HG03064 (cell line): ENCODE measurements at regions not wholly inside any gene's neighbourhood (a gene's known extent, or its start where the extent isn't known, plus 50 kb on each side); places are given as distances from the start of the nearest gene placed in this dataset.
A peak's percentile ranks its signal among the peaks of the same experiment; 100 is the strongest.

Experiments used
- ATAC-seq: cut with Tn5 transposase; IDR thresholded peaks from one replicate; pipeline ENCODE4 v1.9.1; 2021; ENCODE audit warnings: low read depth; ENCODE audit not compliant: unreplicated experiment

GRCh38 chr15:89400116-89400781 is 65.6 kb upstream of the POLG start:
- no peak for ATAC-seq

GRCh38 chr15:89399238-89400115 is 64.9 kb upstream of the POLG start:
- ATAC-seq = peak; percentile 73

- no peak for ATAC-seq
These were observed 64.2 kb upstream of the POLG start for GRCh38 chr15:89398896-89399237.

GRCh38 chr15:89397653-89398023 is 63.0 kb upstream of the POLG start:
- ATAC-seq = no peak

GRCh38 chr15:89396723-89397652 is 62.4 kb upstream of the POLG start:
- ATAC-seq = no peak

- ATAC-seq = no peak
These were observed 61.4 kb upstream of the POLG start for GRCh38 chr15:89395996-89396395.

- no peak for ATAC-seq
These were observed 60.8 kb upstream of the POLG start for GRCh38 chr15:89395461-89395871.

- no peak for ATAC-seq
These were observed 60.4 kb upstream of the POLG start for GRCh38 chr15:89395031-89395430.

- no peak for ATAC-seq
These were observed 58.4 kb upstream of the POLG start for GRCh38 chr15:89393056-89393455.

- ATAC-seq = no peak
These were observed 57.1 kb upstream of the POLG start for GRCh38 chr15:89391685-89392257.

GRCh38 chr15:89389841-89390603 is 55.4 kb upstream of the POLG start:
- ATAC-seq = no peak

- ATAC-seq = no peak
These were observed 52.7 kb upstream of the POLG start for GRCh38 chr15:89387140-89387903.

GRCh38 chr15:89385596-89386331 is 51.1 kb upstream of the POLG start:
- ATAC-seq = no peak
